OCI-LY7 (cell line): ENCODE measurements at regions not wholly inside any gene's neighbourhood (a gene's known extent, or its start where the extent isn't known, plus 50 kb on each side); places are given as distances from the start of the nearest gene placed in this dataset.

ENCODE experiments used
- CTCF ChIP-seq: fragments of 200-600 bp; sonication (generic); conservative IDR thresholded peaks from 2 replicates; pipeline ENCODE4 v1.5.1; 2014; ENCODE audit warnings: mild to moderate bottlenecking, antibody characterized with exemption, low read length, moderate library complexity, mixed read lengths
- EZH2phosphoT487 ChIP-seq: fragments of 200-600 bp; sonication (generic); IDR thresholded peaks from 2 replicates; pipeline ENCODE4 v1.6.1; 2018; ENCODE audit warnings: low read depth, borderline replicate concordance, mild to moderate bottlenecking, mixed run types, antibody characterized with exemption, low read length, moderate library complexity, mixed read lengths

DNA sequence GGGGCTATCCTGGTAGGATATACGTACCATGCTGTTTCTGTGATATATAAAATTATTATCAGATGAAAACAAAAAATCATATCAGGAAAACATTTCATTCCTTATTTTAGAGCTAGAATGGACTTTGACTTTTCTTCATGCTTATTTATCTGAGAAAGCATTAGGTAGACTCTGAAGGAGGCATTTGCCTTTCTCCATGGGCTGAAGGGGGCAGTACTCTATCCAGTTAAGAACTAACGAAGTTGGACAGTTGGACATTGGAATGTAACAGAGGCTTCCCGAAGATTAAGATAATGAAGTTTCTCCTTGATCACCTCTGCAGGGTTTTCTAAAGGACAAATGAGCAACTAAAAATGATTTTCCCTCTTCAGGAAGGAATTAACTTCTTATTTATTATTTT is 233.9 kb downstream of the SAMD5 start:
- TF ChIP-seq CTCF (no peak), EZH2phosphoT487 (no peak)
